T47D (cell line): ENCODE measurements at regions not wholly inside any gene's neighbourhood (a gene's known extent, or its start where the extent isn't known, plus 50 kb on each side); places are given as distances from the start of the nearest gene placed in this dataset.
"Not testable (repeated sequence)": the region's sequence is repeated elsewhere in the genome, so short reads cannot be mapped to it uniquely, and the experiment has no call there.

Experiments used
- DNase-seq, 2 experiments: peaks; one replicate each; pipeline versions ENCODE4 v3.0.0 to v3.0.0-alpha.2; 2011 to 2012; ENCODE audit warnings: low read depth in 1 of 2, low spot score in 1 of 2
- JUND ChIP-seq: IDR thresholded peaks from 2 replicates; pipeline ENCODE4 v1.6.1; 2012; ENCODE audit warnings: low read depth
- in situ Hi-C: cut with HindIII; loops from 2 replicates; pipeline ENCODE4 v1.10.0; 2016; ENCODE audit warnings: low sequenced_read_pairs, low pct_unique_long_range_greater_than_20kb

GRCh38 chr13:76319921-76320320 lies 566.3 kb downstream of the KCTD12 start:
- no peak for DNase-seq
- in situ Hi-C loops: no loop called here
- TF ChIP-seq JUND: no peak

- in situ Hi-C loops: no loop called here
These were observed 569.1 kb downstream of the KCTD12 start for GRCh38 chr13:76316998-76317527.

GRCh38 chr13:76314495-76314894 lies 571.7 kb downstream of the KCTD12 start:
- in situ Hi-C loops: no loop called here
- DNase-seq: no peak
- no peak for TF ChIP-seq JUND

More at GRCh38 chr13:76316998-76317527, 569.1 kb downstream of the KCTD12 start:
- no peak for TF ChIP-seq JUND
- no peak for DNase-seq

- TF ChIP-seq JUND: no peak
- no peak for DNase-seq
- in situ Hi-C loops: no loop called here
These were observed 579.1 kb downstream of the KCTD12 start for GRCh38 chr13:76307142-76307541.

- DNase-seq: no peak
- in situ Hi-C loops: no loop called here
These were observed 585.5 kb downstream of the KCTD12 start for GRCh38 chr13:76300688-76301087.

GRCh38 chr13:76297331-76297730 lies 588.9 kb downstream of the KCTD12 start:
- in situ Hi-C loops: no loop called here
- no peak for TF ChIP-seq JUND
- no peak for DNase-seq

More at GRCh38 chr13:76300688-76301087, 585.5 kb downstream of the KCTD12 start:
- TF ChIP-seq JUND: no peak

GRCh38 chr13:76296751-76297150 lies 589.5 kb downstream of the KCTD12 start:
- in situ Hi-C loops: no loop called here
- DNase-seq: no peak
- TF ChIP-seq JUND: no peak

- DNase-seq, in situ Hi-C loops: not testable (repeated sequence)
These were observed 591.2 kb downstream of the KCTD12 start for GRCh38 chr13:76295020-76295419.

GRCh38 chr13:76293751-76294150 lies 592.5 kb downstream of the KCTD12 start:
- TF ChIP-seq JUND: no peak
- no peak for DNase-seq
- in situ Hi-C loops: no loop called here

- no peak for TF ChIP-seq JUND
- in situ Hi-C loops: no loop called here
- DNase-seq: no peak
These were observed 592.9 kb downstream of the KCTD12 start for GRCh38 chr13:76293346-76293745.

- no peak for DNase-seq
- in situ Hi-C loops: no loop called here
- TF ChIP-seq JUND: no peak
These were observed 593.5 kb downstream of the KCTD12 start for GRCh38 chr13:76292726-76293125.

- TF ChIP-seq JUND: no peak
- in situ Hi-C loops: no loop called here
- no peak for DNase-seq
These were observed 594.2 kb downstream of the KCTD12 start for GRCh38 chr13:76292031-76292430.

- no peak for DNase-seq
- no peak for TF ChIP-seq JUND
- in situ Hi-C loops: no loop called here
These were observed 596.6 kb downstream of the KCTD12 start for GRCh38 chr13:76289558-76289957.

GRCh38 chr13:76286178-76286577 lies 600.0 kb downstream of the KCTD12 start:
- no peak for TF ChIP-seq JUND
- no peak for DNase-seq

More at GRCh38 chr13:76286178-76286577, 600.0 kb downstream of the KCTD12 start:
- in situ Hi-C loops: no loop called here
